HUES64 (cell line): ENCODE measurements at regions not wholly inside any gene's neighbourhood (a gene's known extent, or its start where the extent isn't known, plus 50 kb on each side); places are given as distances from the start of the nearest gene placed in this dataset.

ENCODE experiments used
- H3K27ac ChIP-seq: 2 replicates; pipeline ENCODE4 v1.7.0; 2013; ENCODE audit warnings: low read depth, low read length, inconsistent platforms
- H3K27me3 ChIP-seq: 2 replicates; pipeline ENCODE4 v1.6.1; 2013; ENCODE audit warnings: mild to moderate bottlenecking, low read length; ENCODE audit not compliant: insufficient read depth
- H3K36me3 ChIP-seq: 2 replicates; pipeline ENCODE4 v1.6.1; 2013; ENCODE audit warnings: mild to moderate bottlenecking, low read length; ENCODE audit not compliant: insufficient read depth
- H3K4me1 ChIP-seq: 2 replicates; pipeline ENCODE4 v1.6.1; 2013; ENCODE audit warnings: mild to moderate bottlenecking, low read length, moderate library complexity; ENCODE audit not compliant: insufficient read depth
- H3K4me3 ChIP-seq: 2 replicates; pipeline ENCODE4 v1.5.1; 2013; ENCODE audit warnings: mild to moderate bottlenecking, low read length, moderate library complexity
- H3K9ac ChIP-seq: 2 replicates; pipeline ENCODE4 v1.6.1; 2013; ENCODE audit warnings: mild to moderate bottlenecking, low read depth, low read length
- H3K9me3 ChIP-seq: 2 replicates; pipeline ENCODE4 v1.6.1; 2013; ENCODE audit warnings: low read depth, low read length; ENCODE audit not compliant: insufficient read depth
- WGBS: fragments of 150-250, 120-280 bp; methylation state at CpG from one replicate; pipeline ENCODE4 v1.1.7; 2013; ENCODE audit warnings: missing lambda C conversion rate; 5-methylcytosine and 5-hydroxymethylcytosine counted together

DNA sequence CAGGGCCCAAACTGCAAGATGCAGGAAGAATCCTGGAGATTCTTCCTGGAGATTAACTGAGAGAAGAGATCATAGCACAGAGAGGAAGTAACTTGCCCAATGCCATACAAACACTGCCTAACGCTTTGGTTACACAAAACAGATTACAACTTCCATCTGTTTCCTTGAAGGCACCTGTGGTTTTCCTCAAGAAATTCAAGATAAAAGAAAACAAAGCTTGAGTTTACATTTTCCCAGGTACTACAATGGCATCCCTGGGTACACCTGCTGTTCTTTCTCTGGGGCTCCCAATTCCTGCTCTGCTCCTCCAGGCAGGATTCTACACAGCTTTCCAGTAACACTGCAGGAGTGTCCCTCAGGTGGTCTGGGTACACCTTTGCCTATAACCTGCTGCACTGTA lies 781.9 kb upstream of the ID2 start:
- no peak overlapping the region for H3K9ac ChIP-seq
- H3K27me3 ChIP-seq, result no peaks in the 10 kb centered on the region
- no peaks in the 10 kb centered on the region for H3K36me3 ChIP-seq
- H3K27ac ChIP-seq, result peak overlapping the region; percentile 71
- WGBS, result 35% methylated on average over 1 of the region's 1 CpG
- H3K9me3 ChIP-seq, result no peaks in the 10 kb centered on the region
- no peak overlapping the region for H3K4me3 ChIP-seq
- H3K4me1 ChIP-seq, result peaks cover 19% of the 10 kb centered on the region

DNA sequence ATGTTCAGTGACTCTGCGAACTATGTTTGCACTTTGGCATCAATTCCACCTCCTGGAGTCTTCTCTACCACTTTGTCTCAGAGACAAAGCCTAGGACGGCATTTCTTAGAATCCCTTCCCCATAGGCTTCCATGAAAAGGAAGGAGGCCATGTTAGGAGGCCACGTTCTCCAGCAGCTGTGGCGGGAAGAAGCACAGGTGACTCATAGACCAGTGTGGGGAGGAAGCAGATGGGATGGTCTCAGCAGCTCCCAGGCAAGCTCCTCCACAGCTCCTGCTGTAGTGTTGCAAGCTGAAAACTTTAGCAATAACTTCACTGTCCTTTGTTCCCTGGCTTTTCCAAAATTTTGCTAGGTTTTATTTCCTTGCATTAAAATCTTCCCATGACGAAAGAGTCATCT lies 781.3 kb upstream of the ID2 start:
- Histone ChIP-seq H3K4me3 (no peak overlapping the region), H3K27ac (peak overlapping the region; percentile 25; the same call in 1 of the 2 replicates), H3K9me3 (no peaks in the 10 kb centered on the region), H3K9ac (no peak overlapping the region), H3K4me1 (peaks cover 19% of the 10 kb centered on the region), H3K36me3 (no peaks in the 10 kb centered on the region), H3K27me3 (no peaks in the 10 kb centered on the region)
- 75% methylated on average over 4 of the region's 5 CpGs for WGBS

DNA sequence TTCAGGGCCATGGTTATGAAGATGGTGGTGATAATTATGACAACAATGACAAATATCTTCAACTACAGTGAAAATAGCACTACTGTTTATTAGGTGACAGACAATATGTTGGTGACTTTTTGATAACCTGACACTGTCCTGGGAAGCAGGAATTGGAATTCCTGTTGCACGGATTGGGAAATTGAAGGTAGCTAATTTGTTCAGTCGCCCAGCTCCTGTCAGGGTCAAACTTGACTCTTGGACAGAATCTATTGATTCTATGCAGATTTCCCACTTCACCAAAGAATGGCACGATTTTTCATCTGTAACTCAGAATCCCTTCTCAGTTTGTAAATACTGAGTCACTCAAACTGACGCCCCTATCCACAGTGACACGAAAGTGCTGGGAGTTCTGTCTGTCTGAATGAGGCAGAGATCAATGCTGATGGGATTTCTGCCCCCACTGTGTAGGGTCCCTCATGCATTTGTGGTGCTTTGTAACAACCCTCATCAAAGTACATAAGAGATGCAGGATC lies 779.5 kb upstream of the ID2 start:
- Histone ChIP-seq H3K4me1 (peaks cover 19% of the 10 kb centered on the region), H3K36me3 (no peaks in the 10 kb centered on the region), H3K4me3 (no peak overlapping the region), H3K9ac (no peak overlapping the region), H3K27me3 (no peaks in the 10 kb centered on the region), H3K9me3 (no peaks in the 10 kb centered on the region), H3K27ac (no peak overlapping the region)
- WGBS, result 95% methylated on average over 5 of the region's 5 CpGs

DNA sequence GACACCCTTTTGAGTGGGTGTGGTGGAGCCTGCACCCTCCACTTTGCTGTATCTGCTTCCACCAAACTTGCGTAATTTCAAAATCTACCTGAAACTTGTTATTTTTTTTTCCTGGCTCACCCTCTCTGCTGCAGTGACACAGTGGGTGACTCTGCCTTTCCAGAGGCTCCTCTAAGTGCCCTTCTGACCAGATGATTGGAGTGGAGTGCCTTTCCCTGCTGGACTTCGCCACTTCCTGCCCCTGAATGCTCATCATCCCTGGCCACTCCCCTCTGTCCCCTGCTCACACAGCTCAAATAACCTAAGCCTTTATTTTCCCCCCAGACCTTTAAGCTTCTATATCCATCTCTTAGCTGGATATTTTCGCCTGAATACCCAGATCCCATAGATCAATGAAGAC lies 777.5 kb upstream of the ID2 start:
- Histone ChIP-seq H3K27ac (no peak overlapping the region), H3K9ac (no peak overlapping the region), H3K27me3 (no peaks in the 10 kb centered on the region), H3K9me3 (no peaks in the 10 kb centered on the region), H3K4me1 (peaks cover 16% of the 10 kb centered on the region), H3K36me3 (no peaks in the 10 kb centered on the region), H3K4me3 (no peak overlapping the region)
- WGBS, result 95% methylated on average over 3 of the region's 3 CpGs

DNA sequence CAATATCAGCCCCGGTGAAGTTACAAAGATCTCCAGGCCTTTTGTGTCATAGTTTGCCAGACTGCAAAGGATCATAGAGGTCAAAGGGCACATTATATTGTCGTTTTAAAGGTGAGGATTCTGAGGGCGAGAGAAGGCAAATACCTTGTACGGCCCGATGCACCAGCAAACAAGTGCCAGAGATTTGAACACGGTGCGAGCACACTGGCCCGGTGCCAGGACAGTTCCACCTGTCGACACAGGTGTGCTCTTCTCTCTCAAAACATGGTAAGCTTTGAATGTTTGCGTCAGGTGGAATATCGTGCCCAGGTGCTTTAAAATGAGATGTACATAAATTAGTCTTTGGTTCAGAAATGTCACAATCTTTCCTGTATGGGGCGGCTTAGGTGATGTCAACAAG lies 776.1 kb upstream of the ID2 start:
- Histone ChIP-seq H3K9ac (no peak overlapping the region), H3K36me3 (no peaks in the 10 kb centered on the region), H3K27ac (no peak overlapping the region), H3K9me3 (no peaks in the 10 kb centered on the region), H3K4me1 (peaks cover 2% of the 10 kb centered on the region), H3K4me3 (no peak overlapping the region), H3K27me3 (no peaks in the 10 kb centered on the region)
- 95% methylated on average over 12 of the region's 12 CpGs for WGBS

DNA sequence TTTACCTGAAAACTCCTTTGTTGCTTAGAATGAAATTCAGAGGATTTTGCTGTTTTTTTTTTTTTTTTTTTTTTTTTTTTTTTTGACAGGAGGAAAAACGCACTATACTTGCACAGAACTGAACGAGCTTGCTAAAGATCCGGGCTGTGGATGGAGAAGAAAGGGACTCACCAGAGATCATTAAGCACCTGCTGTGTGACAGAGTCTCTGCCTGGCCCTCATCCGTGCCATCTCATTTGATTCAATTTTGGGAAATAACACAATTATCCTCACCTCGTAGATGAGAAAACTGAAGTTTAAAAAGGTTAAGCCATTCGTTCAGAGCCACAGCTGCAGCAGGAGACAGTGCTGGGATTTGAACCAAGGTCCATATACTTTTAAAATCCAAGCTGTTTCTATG lies 775.4 kb upstream of the ID2 start:
- H3K27me3 ChIP-seq, result no peaks in the 10 kb centered on the region
- no peak overlapping the region for H3K9ac ChIP-seq
- no peaks in the 10 kb centered on the region for H3K4me1 ChIP-seq
- H3K9me3 ChIP-seq, result no peaks in the 10 kb centered on the region
- H3K4me3 ChIP-seq, result no peak overlapping the region
- H3K27ac ChIP-seq, result no peak overlapping the region
- H3K36me3 ChIP-seq, result no peaks in the 10 kb centered on the region
- WGBS, result 82% methylated on average over 6 of the region's 6 CpGs

DNA sequence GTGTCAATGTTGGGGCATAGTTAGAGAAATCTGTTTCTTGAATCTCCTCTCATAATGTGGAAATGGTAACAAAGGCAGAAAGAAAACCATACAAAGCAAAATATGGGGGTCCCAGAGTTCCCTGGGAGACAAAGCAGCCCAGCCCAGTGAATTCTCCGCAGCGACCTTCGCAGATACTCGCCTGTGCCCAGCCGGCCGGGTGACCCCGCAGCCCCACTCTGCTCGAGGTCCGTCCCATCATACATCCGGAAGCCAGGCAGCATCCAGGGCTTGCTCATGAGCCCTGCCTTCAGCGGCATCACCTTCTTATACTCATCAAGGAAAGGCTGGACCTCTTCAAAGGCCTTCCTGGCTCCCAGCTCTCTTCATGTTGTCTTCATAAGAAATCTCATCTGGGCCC lies 774.8 kb upstream of the ID2 start:
- Histone ChIP-seq H3K9ac (no peak overlapping the region), H3K27me3 (no peaks in the 10 kb centered on the region), H3K9me3 (no peaks in the 10 kb centered on the region), H3K4me1 (no peaks in the 10 kb centered on the region), H3K36me3 (no peaks in the 10 kb centered on the region), H3K27ac (no peak overlapping the region), H3K4me3 (no peak overlapping the region)
- 96% methylated on average over 11 of the region's 11 CpGs for WGBS

DNA sequence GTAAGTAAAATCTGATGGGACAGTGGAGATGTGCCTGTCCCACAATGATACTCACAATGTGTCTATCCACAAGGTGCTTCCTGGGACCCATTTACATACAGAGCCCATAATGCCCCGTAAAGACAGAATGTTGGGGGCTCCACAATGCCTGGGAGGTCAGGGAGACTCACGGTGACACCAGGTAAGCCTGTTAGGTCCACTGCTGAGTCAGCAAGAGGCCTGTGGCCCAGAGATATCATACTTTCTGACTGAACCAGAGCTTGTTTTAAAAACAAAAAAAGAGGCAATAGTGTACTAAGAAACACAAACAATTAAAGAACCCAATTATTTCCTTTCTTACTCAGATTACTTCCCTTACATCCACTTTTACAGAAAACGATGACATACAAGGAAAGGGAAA lies 771.1 kb upstream of the ID2 start:
- Histone ChIP-seq H3K9ac (no peak overlapping the region), H3K27me3 (no peaks in the 10 kb centered on the region), H3K4me1 (peaks cover 8% of the 10 kb centered on the region; the same call in 1 of the 2 replicates), H3K4me3 (no peak overlapping the region), H3K27ac (no peak overlapping the region), H3K36me3 (no peaks in the 10 kb centered on the region), H3K9me3 (no peaks in the 10 kb centered on the region)
- 96% methylated on average over 3 of the region's 3 CpGs for WGBS

DNA sequence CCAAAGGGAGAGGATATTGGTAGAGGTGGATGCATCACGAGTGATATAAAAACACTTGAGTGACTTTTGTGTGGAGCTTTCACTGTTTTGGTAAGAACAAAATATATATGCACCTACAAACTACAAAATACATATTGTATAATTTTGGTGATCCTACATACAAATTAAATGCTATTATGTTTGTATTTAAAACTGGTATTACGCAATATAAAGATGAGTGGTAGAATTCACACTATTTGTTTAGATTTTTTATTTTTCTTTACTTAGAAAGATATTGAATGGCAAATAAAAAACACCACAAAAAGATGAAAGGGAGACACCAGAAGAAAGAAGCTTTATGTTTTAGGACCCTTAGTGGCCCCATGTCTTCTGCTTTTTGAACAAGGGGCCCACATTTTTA lies 770.7 kb upstream of the ID2 start:
- H3K9me3 ChIP-seq, result no peaks in the 10 kb centered on the region
- no peaks in the 10 kb centered on the region for H3K36me3 ChIP-seq
- WGBS, result no CpG with 5 or more reads among the region's 2 CpGs
- H3K27ac ChIP-seq, result no peak overlapping the region
- H3K9ac ChIP-seq, result no peak overlapping the region
- no peak overlapping the region for H3K4me3 ChIP-seq
- no peaks in the 10 kb centered on the region for H3K27me3 ChIP-seq
- peaks cover 10% of the 10 kb centered on the region; the same call in 1 of the 2 replicates for H3K4me1 ChIP-seq

DNA sequence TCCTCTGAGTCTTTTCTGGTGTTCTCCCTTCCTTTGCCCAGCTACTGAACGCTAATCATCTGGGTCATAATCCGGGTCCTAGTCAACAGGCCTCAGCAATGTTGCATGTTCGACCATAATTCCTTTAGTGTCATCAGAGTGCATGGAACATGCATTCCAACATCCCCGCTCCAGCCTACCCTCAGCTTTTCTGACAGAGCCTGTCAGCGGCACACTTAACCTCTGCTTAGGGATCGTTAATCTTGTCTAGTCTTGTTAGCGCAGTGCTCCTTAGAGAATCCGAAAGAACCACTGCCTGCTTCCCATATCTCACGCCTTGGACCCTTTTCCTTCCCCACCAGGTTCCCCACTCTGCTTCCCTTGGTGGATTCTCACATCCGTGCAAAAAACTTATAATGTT lies 767.9 kb upstream of the ID2 start:
- no peak overlapping the region for H3K27ac ChIP-seq
- H3K4me1 ChIP-seq, result peaks cover 10% of the 10 kb centered on the region; the same call in 1 of the 2 replicates
- no peak overlapping the region for H3K9ac ChIP-seq
- H3K4me3 ChIP-seq, result no peak overlapping the region
- H3K36me3 ChIP-seq, result no peaks in the 10 kb centered on the region
- no peaks in the 10 kb centered on the region for H3K27me3 ChIP-seq
- H3K9me3 ChIP-seq, result no peaks in the 10 kb centered on the region
- 92% methylated on average over 10 of the region's 10 CpGs for WGBS

DNA sequence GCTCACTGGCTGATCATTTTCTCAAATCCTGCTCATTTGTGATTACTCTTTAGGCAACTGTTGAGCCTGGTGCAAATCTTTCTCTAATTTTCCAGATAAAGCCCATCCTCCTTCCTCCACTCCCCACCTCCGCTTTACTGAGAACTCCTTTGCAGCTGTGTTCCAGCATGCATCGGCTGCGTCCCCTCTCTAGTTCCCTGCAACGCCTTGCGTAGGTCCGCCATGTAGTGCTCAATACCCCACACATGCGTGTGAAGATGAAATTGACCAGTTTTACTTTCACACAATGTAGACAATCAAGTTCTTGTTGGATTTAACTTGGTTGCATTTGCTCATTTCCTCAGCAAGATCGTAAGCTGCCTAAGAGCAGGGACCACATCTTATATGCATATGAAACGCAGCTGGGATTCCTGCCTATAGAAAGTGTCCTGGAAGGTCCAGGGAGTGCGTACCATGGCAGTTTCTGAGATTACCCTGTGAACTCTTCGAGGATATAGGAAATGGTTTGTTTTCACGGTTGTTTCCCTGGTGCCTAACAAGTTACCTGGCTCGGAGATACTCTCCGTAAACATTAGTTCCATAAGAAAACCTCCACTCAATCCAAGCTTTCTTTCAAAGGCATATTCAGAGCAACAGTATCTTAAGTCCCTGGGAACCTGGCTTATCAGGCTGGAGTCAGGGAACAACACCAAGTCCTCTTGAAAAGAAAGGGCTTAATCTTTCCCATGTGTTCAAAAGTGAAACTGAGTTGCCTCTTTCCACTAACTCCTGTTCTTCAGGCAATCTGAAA lies 766.4 kb upstream of the ID2 start:
- Histone ChIP-seq H3K4me3 (no peak overlapping the region), H3K4me1 (peaks cover 10% of the 10 kb centered on the region; the same call in 1 of the 2 replicates), H3K27me3 (no peaks in the 10 kb centered on the region), H3K36me3 (no peaks in the 10 kb centered on the region), H3K9me3 (no peaks in the 10 kb centered on the region), H3K27ac (no peak overlapping the region), H3K9ac (no peak overlapping the region)
- WGBS, result 87% methylated on average over 14 of the region's 14 CpGs
